Inflammatory macrophage treated with lipopolysaccharide for 4 hours (primary cell): ENCODE measurements at regions not wholly inside any gene's neighbourhood (a gene's known extent, or its start where the extent isn't known, plus 50 kb on each side); places are given as distances from the start of the nearest gene placed in this dataset.
"Not testable (repeated sequence)": the region's sequence is repeated elsewhere in the genome, so short reads cannot be mapped to it uniquely, and the experiment has no call there.

Experiments
- DNase-seq: peaks from one replicate; pipeline ENCODE4 v3.0.0-alpha.2; 2020

DNA sequence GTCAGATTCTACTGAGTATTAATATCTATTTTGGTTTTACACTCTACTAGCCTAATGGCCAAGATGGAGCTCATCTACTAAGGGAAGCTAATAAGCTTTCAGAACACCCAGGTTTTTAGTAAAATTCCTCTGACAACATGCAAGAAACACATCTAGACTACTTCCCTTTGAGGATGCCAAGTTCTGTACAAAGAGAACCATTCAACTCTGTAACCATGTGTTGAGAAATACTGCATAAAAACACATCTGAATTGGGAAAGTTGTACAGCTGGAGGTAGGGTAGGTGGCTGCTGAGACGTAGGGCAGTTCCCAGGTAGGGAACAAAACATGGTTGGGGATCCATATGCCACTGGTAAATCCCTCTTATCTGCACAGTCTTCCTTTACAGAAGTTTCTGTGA lies 66.2 kb downstream of the SC5D start:
- DNase-seq: peak; percentile 43

DNA sequence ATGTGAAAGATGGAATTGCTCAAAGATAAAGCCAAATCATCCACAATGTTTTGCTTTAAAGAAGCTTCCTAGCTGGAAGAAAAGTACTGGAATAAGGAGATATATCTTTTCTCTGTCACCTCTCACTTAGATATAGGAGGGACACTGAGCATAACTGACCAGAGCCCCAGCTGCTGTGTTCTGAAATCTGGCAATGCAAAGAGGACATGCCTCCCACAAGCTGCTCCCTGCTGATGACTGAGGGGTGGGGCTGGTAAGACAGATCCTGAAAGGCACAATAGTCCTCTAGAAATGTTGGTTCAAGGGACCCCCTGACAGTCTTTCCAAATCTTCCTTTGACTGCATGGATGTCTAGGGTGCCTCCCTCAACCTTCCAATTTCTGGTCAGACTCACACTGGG lies 67.0 kb downstream of the SC5D start:
- DNase-seq: no peak

DNA sequence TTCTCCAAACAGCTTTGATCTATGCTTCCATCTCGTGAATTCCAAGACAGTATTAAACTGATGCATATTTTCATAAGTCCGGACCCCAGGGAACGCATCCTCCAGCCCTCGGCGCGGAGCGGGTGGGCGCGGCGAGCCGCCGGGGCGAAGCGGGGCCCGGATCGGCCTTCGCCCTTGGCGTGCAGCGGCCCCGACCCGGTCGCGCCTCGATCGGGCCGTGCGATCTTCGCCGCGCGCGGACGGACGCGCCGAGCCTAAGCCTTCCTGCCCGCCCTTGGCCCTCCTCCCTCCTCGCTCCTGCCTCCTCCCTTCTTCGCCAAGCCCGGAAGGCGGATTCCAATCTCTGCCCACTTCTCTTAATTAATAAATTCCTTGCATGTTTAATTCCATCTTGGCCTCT lies 70.4 kb downstream of the SC5D start:
- DNase-seq: not testable (repeated sequence)

DNA sequence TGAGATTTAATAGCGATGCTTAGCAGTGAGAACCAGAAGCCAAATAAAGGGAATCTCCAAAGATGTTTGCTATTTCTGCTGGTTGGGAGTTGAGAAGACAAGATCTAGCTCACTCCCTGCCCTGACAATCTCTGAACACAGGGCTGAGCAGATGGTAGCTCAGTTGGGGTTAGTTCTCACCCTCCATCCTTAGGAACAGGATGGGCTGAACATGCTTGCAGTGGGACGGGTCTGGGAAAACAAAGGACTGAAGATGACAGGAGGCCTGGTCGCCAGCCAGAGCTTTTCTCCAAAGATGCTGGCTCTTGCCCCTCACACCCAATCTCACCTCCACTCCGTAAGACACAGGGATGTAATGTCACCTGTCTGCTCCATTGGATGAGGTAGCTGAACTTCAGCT lies 72.7 kb downstream of the SC5D start:
- DNase-seq: no peak

DNA sequence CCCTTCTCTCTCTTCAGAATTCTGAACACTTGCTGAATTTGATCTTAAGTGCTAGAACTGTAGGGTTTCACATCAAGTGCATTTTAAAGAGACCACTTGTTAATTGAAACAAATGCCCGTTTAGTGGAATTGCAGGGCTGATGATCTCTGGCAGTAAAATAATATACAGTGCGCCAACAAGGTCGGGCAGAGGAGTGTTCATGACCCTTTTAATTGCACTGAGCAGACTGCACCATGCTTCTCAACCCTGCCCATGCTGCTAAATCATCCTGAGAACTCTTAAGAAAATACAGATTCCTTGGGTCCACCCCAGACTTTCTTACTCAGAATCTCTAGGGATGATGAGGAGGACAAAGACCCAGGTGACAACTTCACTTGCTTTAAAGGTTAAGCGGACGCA lies 73.5 kb downstream of the SC5D start:
- no peak for DNase-seq

DNA sequence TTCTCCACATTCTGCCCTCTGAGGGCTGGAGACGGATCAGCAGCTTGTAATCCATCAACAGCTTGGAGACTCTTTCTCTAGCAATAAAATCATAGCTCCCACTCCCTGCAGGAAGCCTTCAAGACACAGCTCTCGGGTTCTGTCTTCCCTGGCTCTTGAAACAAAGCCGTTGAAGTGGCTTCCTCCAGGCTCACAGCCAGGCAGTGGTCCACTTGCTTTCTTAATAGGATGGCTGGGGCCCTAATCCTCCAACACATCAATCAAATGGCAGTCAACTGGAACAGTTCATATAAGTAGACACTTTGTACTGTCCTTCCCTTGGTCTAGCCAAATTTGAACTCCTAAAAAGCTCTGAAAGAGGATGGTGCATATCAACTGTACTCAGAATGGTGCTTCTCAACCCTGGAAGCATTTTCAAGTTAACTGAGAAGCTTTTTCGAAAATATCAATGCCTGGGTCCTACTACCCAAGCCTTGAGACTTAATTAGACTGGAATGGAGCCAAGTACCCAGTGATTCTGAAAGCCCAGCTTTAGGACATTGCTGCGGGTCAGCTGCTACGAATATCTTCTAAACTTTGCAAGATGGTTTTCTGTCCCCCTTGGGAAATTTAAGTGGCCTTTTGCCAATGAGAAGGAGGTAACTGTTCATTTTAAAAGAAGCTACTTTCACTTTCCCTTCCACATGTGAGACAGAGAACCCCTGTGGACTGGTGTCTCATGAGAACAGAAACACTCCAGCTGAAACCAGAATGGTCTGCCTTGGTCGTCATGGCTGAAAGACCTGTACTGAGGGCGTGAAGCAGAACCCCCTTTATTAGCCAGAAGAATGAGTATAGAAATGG lies 74.7 kb downstream of the SC5D start:
- DNase-seq: peak; percentile 87

DNA sequence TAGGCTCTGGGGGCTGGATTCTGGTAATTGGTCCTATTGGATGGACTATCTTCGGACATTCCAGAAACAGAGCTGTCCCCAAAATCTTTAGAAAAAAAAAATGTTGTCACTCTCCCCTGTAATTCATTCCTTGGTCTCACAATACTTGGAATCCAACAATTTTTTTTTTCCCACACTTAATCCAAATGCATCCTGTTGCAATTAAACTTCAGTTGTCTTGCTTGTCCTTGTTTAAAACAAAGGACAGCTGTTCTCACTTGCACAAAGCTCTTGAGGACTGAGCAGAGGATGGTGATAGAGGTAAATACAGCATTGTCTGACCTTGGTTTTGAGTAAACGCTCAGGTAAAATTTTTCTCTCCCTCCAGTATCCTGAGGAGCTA lies 75.3 kb downstream of the SC5D start:
- no peak for DNase-seq

DNA sequence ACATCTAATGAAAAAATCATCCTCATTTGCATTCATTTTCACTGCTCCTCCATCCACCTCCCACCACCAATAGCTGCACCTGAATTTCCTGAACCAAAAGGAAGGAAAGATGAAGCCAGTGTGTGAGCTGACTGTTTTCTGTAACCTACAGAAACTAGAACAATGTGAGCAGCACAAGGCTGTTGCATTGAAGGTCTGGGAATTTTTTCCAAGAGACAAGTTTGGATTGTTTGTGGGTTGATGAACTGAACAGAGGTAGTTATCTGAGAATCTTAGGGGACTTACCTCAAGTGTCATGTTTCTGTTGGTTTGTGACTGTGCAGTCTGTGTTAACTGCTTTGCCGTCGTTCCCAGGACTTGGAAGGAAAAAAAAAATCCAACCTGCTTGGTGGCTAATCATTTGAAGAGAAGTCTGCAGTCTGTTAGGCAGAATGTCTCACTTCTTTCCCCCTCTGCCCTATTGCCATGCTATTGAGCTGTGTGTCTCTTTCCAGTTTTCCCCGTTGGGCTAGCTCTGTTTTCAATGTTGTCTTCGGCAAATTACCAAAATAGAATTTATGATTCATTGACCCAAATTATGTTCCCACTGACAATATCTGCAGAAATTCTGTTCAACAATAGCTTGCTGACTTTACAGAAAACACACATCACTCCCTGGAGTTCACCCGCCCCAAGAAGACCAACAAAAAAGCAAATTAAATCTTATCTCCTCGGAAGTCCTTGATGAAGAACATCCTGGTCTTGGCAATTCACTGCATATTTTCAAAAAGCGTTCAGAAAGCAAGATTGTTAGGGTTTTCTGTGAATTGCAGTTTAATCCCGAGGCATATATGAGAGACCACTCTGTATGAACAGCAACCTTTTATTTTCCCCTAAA lies 76.0 kb downstream of the SC5D start:
- no peak for DNase-seq

DNA sequence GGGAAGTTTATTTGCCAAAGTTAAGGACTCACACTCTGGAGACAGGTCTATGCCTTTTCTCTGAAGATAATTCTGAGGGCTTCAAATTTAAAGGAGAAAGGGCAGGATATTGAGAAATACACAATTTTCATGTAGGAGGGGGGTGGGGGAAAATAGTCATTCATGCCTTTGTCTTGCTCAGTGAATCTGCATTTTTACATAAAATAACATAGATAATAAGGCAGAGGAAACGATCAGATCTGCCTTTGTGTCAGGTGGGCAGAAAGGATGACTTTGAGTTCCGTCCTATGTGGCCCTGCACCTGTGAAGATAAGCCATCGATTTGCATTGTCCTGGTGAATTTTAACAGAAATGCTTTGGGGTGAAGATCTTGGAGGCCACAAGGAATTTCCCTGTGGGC lies 76.8 kb downstream of the SC5D start:
- no peak for DNase-seq

DNA sequence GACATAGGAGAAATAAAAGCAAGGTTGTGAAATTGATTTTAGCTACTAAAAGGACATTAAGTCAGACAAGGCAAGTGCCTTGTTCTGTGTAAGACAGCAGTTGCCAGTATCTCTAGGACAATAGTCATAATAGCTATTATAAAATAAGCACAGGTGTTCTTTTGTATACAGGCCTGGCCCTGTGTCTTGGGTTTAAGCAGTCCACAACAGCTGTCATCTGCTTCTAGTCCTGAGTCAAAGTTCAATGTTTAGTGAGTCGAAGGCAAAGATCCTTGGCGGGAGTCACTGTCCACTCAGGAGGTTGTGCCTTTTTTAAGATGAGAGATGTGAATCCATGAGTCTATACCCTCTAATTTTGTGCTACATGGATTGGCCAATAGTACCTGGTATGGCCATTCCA lies 79.5 kb downstream of the SC5D start:
- DNase-seq: no peak

DNA sequence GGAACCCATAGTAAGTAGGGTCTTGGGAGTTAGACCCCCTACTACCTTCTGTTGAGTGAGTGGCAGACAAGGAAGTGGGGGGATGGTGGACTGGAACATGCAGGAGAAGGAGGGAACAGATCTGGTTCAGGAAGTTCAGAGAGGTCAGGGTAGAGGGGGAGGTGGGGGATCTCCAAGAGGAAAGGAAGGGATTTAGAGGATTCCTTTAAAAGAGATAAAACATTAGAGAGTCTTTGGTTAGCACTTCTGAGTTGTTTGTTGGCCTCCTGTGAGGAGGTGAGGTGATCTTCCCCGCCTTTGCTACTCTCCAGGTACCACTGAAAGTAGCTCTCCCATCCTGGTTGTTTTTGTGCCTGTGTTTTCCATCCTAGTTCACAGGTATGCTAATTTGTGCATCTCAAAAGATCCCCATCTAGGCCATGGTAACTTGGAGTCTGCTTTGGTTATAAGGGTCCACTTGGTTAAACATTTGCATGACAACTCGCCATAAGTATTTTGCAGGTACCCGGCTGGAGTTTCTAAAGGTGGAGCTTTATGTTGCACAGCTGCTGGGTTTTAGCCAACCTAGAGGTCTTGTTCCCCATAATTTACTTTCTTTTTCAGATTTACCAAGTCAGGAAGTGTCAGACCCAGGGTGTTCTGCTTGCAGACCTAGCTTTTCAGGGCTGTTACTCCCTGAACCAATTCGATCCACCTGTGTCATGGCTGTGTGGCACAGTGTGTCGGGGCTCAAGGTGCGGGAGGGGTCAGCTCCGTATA lies 79.3 kb upstream of the SORL1 start:
- DNase-seq: peak; percentile 58

DNA sequence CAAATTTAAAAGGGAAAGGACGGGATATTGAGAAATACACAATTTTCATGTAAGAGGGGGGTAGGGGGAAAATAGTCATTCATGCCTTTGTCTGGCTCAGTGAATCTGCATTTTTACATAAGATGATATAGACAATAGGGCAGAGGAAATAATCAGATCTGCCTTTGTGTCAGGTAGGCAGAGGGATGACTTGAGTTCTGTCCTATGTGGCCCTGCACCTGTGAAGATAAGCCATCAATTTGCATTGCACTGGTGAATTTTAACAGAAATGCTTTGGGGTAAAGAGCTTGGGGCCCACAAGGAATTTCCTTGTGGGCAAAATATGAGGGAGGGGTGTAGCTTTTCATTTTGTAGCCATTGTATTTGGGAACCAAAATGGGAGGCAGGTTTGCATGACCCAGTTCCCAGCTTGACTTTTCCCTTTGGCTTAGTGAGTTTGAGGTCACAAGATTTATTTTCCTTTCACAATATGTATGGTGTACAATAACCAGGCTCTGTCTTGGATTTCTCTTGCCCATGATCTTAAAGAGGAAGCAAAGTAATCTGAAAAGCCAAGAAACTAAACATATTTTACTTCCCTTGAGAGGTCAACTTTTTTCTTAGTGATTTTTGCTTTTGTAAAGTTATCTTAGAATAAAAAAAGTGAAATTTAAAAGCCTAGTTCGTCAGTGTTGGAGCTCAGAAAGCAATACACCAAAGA lies 77.7 kb upstream of the SORL1 start:
- DNase-seq: peak; percentile 43

DNA sequence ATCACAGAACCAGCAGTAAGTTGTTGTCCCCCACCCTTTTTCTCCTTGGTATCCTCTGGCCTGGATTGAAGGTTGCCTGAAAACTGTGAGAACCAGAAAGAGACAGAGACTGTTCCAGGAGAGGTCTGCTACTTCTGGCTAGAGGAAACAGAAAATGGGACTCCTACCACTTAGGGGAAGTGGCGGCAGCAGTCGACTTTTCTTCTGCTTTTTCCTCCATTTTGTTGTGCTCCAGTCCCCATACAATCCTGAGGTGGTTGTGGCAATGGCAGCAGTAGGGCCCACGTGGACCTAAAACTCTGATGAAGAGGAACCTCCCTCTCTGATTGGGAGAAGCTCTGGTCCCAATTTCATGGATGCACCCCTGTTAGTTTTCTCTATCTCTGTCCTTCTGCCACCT lies 76.0 kb upstream of the SORL1 start:
- peak; percentile 58 for DNase-seq

DNA sequence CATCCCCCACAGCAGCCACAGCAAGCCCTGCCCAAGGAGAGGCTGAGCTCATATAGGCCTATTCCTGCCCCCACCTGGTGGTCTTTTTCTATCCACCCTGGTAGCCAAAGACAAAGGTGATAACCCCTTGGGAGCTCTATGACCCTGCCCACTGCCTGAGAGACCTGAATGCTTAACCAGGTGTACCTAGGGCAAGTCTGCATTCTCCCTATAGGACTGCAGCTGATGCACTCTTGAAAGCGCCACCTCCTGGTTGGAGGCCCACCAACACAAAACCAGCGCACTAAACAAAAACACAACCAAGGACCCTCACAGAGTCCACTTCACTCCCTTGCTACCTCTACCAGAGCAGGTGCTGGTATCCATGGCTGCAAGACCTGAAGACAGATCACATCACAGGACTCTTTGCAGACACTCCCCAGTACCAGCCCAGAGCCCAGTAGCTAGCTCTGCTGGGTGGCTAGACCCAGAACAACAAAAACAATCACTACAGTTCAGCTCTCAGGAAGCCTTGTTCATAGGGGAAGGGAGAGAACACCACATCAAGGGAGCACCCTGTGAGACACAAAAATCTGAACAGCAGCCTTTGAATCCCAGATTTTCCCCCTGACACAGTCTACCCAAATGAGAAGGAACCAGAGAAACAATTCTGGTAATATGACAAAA lies 72.8 kb upstream of the SORL1 start:
- not testable (repeated sequence) for DNase-seq

DNA sequence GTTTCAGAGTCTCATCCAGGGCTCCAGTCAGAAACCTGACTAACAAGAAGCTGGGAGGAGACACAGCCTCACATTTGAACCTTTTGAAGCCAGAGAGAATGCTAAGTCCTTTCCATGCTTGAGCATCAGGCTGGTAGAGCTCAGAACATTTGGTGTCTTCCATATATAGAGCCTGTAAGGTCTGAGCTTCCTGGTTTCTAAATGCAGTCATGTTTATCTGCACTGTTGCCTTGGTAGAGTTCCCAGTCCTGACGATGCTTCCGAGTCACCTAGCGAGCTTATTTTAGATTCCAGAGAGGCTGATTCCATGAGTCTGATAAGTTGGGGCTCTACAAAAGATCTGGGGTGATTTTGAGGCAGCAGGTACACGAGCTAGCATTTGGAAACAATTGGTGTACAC lies 68.4 kb upstream of the SORL1 start:
- DNase-seq: no peak

DNA sequence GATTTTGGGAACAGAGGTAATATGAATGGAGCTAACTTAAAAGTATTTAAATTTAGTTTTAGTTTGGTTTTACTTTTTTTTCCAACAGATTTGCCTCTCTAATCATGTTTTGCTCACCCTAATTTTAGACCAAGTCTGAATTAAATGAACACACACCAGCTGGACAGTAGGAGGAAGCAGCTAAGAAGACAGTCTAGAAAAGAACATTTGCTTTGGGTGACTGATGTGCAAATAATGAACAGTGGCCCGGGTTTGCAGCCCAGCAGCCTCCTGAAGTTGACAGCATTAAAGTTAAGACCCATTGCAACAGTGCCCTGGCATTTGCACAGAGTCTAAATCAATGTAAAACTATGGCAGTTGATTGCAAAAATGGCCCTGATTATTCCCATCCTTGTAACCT lies 66.4 kb upstream of the SORL1 start:
- no peak for DNase-seq
